Transverse colon (tissue), 4 donors: ENCODE measurements at regions not wholly inside any gene's neighbourhood (a gene's known extent, or its start where the extent isn't known, plus 50 kb on each side); places are given as distances from the start of the nearest gene placed in this dataset.

Experiments
- DNase-seq: peaks from one replicate; pipeline ENCODE4 v3.0.0-alpha.2; 2019
- H3K27ac ChIP-seq, 4 donors: fragments of 200-600 bp; sonication (generic); 2 replicates each; pipeline ENCODE4 v1.5.1; 2016 to 2018; ENCODE audit warnings: inconsistent platforms in 4 of 4
- H3K27me3 ChIP-seq: fragments of 200-600 bp; sonication (generic); 2 replicates; pipeline ENCODE4 v1.5.1; 2017; ENCODE audit warnings: inconsistent platforms
- H3K36me3 ChIP-seq, 4 donors: fragments of 200-600 bp; sonication (generic); 2 replicates each; pipeline ENCODE4 v1.5.1; 2017 to 2019; ENCODE audit warnings: inconsistent platforms in 4 of 4
- H3K4me1 ChIP-seq, 4 donors: fragments of 200-600 bp; sonication (generic); 2 replicates each; pipeline ENCODE4 v1.5.1; 2017 to 2020; ENCODE audit warnings: inconsistent platforms in 4 of 4
- H3K4me3 ChIP-seq, 4 donors: fragments of 200-600 bp; sonication (generic); 1 replicate in 1 of 4; 2 replicates in 3 of 4; pipeline versions ENCODE4 v1.5.1 to v1.6.1; 2017 to 2019; ENCODE audit warnings: inconsistent platforms in 4 of 4
- H3K9me3 ChIP-seq, 2 donors: fragments of 200-600 bp; sonication (generic); 2 replicates each; pipeline ENCODE4 v1.5.1; 2017 to 2019; ENCODE audit warnings: inconsistent platforms in 2 of 2
- EP300 ChIP-seq: sonication (generic); formaldehyde crosslinking; IDR thresholded peaks from one replicate; pipeline ENCODE4 v1.6.1; 2017; ENCODE audit warnings: antibody characterized with exemption, low read depth
- POLR2A ChIP-seq: fragments of 450-650 bp; IDR thresholded peaks from one replicate; pipeline ENCODE4 v1.6.1; 2016; ENCODE audit warnings: antibody characterized with exemption, mild to moderate bottlenecking, moderate library complexity
- POLR2AphosphoS5 ChIP-seq, 3 donors: sonication (generic); formaldehyde crosslinking; IDR thresholded peaks; one replicate each; pipeline ENCODE4 v1.6.1; 2016; ENCODE audit warnings: antibody characterized with exemption in 3 of 3
- WGBS, 2 donors: methylation state at CpG; one replicate each; pipeline ENCODE4 v1.1.5; 2018; ENCODE audit warnings: low coverage in 1 of 2; 5-methylcytosine and 5-hydroxymethylcytosine counted together
- in situ Hi-C, 4 donors: fragments of 200-750 bp; cut with MboI; loops; one replicate each; pipeline versions ENCODE4 v1.15.0 to v1.15.1; 2017; ENCODE audit warnings: low sequenced_read_pairs in 3 of 4, low pct_ligation_motif_present in 1 of 4, low pct_unique_long_range_greater_than_20kb in 1 of 4
- intact Hi-C: fragments of 100-400 bp; cut with DNase I; formaldehyde crosslinking; loops from one replicate; pipeline ENCODE4 v1.15.1; 2023; ENCODE audit warnings: low total_unique reads
- TF ChIP-seq, protein P1 (sequence below), 5 experiments: fragments of 200-600 bp in 3 of 5; fragments of 450-650 bp in 2 of 5; sonication (generic) in 3 of 5; IDR thresholded peaks; 1 replicate in 2 of 5; 2 replicates in 3 of 5; pipeline ENCODE4 v1.5.1; 2016 to 2017; ENCODE audit warnings: antibody characterized with exemption in 5 of 5, inconsistent platforms in 3 of 5, mild to moderate bottlenecking in 2 of 5, moderate library complexity in 1 of 5

DNA sequence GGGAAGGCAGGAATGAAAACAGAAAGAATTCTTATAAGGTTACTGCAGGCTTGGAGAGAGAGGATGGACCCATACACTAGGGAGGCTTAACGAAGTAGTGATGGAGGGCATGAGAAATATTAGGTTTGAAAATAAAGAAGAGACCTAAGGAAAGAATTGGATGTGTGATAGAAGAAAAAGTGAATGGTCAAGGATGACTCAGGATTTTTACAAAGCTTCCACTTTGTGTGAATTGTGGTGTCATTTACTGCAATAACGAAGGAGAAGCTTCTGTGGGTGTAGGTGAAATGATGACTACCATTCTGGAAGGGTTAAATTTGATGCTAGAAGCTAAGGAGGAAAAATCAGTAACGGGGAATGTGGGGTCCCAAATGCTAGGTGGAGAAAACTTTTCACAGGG, 191.2 kb downstream of the UTRN start:
- TF ChIP-seq EP300, result no peak
- no peak for TF ChIP-seq POLR2AphosphoS5 (IDR thresholded peaks at IDR 0.05)
- TF ChIP-seq, protein P1, sequence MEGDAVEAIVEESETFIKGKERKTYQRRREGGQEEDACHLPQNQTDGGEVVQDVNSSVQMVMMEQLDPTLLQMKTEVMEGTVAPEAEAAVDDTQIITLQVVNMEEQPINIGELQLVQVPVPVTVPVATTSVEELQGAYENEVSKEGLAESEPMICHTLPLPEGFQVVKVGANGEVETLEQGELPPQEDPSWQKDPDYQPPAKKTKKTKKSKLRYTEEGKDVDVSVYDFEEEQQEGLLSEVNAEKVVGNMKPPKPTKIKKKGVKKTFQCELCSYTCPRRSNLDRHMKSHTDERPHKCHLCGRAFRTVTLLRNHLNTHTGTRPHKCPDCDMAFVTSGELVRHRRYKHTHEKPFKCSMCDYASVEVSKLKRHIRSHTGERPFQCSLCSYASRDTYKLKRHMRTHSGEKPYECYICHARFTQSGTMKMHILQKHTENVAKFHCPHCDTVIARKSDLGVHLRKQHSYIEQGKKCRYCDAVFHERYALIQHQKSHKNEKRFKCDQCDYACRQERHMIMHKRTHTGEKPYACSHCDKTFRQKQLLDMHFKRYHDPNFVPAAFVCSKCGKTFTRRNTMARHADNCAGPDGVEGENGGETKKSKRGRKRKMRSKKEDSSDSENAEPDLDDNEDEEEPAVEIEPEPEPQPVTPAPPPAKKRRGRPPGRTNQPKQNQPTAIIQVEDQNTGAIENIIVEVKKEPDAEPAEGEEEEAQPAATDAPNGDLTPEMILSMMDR (IDR thresholded peaks at IDR 0.05), result no peak
- TF ChIP-seq POLR2A, result no peak
- Histone ChIP-seq H3K36me3 (peaks cover 0 to 25% (median 5%) of the 10 kb centered on the region in 4 donors), H3K9me3 (no peaks in the 10 kb centered on the region), H3K4me3 (no peak overlapping the region), H3K27ac (no peak overlapping the region), H3K27me3 (no peaks in the 10 kb centered on the region), H3K4me1 (no peaks in the 10 kb centered on the region)
- in situ Hi-C loops (loop anchor here in 1 of 4 donors (25.0 kb wide), 1 partner anchor 364 kb away; no protein-coding TSS in a partner anchor), intact Hi-C loops (no loop called here)
- DNase-seq, result no peak
- WGBS, 2 donors, result 62 to 97% methylated on average over 2 to 3 of the region's 3 CpGs

- intact Hi-C loops (no loop called here), in situ Hi-C loops (loop anchor here in 1 of 4 donors (25.0 kb wide), 1 partner anchor 365 kb away; no protein-coding TSS in a partner anchor)
- H3K9me3 ChIP-seq, result no peaks in the 10 kb centered on the region
- no peak overlapping the region for H3K27ac ChIP-seq
- DNase-seq, result no peak
- WGBS, 2 donors, result 67 to 90% methylated on average over 1 of the region's 1 CpG
- no peak overlapping the region for H3K4me3 ChIP-seq
- peaks cover 0 to 25% (median 5%) of the 10 kb centered on the region in 4 donors for H3K36me3 ChIP-seq
- H3K4me1 ChIP-seq, result no peaks in the 10 kb centered on the region
- no peaks in the 10 kb centered on the region for H3K27me3 ChIP-seq
- TF ChIP-seq POLR2AphosphoS5 (IDR thresholded peaks at IDR 0.05), result no peak
- TF ChIP-seq POLR2A, result no peak
- TF ChIP-seq, protein P1 (IDR thresholded peaks at IDR 0.05), result no peak
- TF ChIP-seq EP300, result no peak
Observed at GRCh38 chr6:144477396-144477795, 192.3 kb downstream of the UTRN start.

- H3K4me1 ChIP-seq, result no peaks in the 10 kb centered on the region
- TF ChIP-seq, protein P1 (IDR thresholded peaks at IDR 0.05), result no peak
- TF ChIP-seq POLR2A, result no peak
- TF ChIP-seq EP300, result no peak
- TF ChIP-seq POLR2AphosphoS5 (IDR thresholded peaks at IDR 0.05), result no peak
- H3K27ac ChIP-seq, result no peak overlapping the region
- no peak for DNase-seq
- in situ Hi-C loops, result loop anchor here in 1 of 4 donors (25.0 kb wide), 1 partner anchor 366 kb away; no protein-coding TSS in a partner anchor
- H3K9me3 ChIP-seq, result no peaks in the 10 kb centered on the region
- no peaks in the 10 kb centered on the region for H3K27me3 ChIP-seq
- H3K36me3 ChIP-seq, result peaks cover 0 to 25% (median 5%) of the 10 kb centered on the region in 4 donors
- no peak overlapping the region for H3K4me3 ChIP-seq
- intact Hi-C loops, result no loop called here
Observed at GRCh38 chr6:144477856-144478255, 192.7 kb downstream of the UTRN start.

DNA sequence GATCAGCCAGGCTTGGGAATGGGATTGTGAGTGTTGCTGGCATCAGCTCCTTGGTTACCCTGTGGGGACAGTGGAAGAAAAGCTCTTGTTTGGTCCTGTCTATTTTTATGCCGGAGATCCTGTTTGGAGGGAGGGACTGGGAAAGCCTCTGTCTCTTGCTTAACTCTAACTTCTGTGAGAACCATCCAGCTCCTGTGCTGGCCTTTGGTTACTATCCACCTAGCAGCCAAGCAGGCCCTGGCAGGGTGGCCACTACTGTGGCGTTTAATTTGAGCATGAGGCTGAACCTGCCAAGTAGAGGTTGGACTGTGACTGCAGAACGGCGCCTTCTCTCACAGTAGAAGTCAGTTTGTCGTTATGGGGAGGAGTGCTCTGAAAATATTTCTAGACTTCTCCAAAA, 193.3 kb downstream of the UTRN start:
- 60 to 87% methylated on average over 1 to 5 of the region's 5 CpGs for WGBS, 2 donors
- intact Hi-C loops, result no loop called here

More for the DNA sequence above, 193.3 kb downstream of the UTRN start:
- H3K27me3 ChIP-seq, result no peaks in the 10 kb centered on the region
- H3K9me3 ChIP-seq, result no peaks in the 10 kb centered on the region
- H3K27ac ChIP-seq, result no peak overlapping the region
- no peak for DNase-seq
- peaks cover 0 to 25% (median 5%) of the 10 kb centered on the region in 4 donors for H3K36me3 ChIP-seq
- TF ChIP-seq, protein P1 (IDR thresholded peaks at IDR 0.05), result no peak
- TF ChIP-seq POLR2A (no peak), POLR2AphosphoS5 (IDR thresholded peaks at IDR 0.05) (no peak), EP300 (no peak)
- no peak overlapping the region for H3K4me3 ChIP-seq
- in situ Hi-C loops, result loop anchor here in 1 of 4 donors (25.0 kb wide), 1 partner anchor 366 kb away; no protein-coding TSS in a partner anchor
- H3K4me1 ChIP-seq, result no peaks in the 10 kb centered on the region
